Putamen (tissue), 1 donor: ENCODE measurements at regions not wholly inside any gene's neighbourhood (a gene's known extent, or its start where the extent isn't known, plus 50 kb on each side); places are given as distances from the start of the nearest gene placed in this dataset.

ENCODE experiments used
- DNase-seq: peaks from one replicate; pipeline ENCODE4 v3.0.0-alpha.2; 2016; ENCODE audit warnings: low spot score

DNA sequence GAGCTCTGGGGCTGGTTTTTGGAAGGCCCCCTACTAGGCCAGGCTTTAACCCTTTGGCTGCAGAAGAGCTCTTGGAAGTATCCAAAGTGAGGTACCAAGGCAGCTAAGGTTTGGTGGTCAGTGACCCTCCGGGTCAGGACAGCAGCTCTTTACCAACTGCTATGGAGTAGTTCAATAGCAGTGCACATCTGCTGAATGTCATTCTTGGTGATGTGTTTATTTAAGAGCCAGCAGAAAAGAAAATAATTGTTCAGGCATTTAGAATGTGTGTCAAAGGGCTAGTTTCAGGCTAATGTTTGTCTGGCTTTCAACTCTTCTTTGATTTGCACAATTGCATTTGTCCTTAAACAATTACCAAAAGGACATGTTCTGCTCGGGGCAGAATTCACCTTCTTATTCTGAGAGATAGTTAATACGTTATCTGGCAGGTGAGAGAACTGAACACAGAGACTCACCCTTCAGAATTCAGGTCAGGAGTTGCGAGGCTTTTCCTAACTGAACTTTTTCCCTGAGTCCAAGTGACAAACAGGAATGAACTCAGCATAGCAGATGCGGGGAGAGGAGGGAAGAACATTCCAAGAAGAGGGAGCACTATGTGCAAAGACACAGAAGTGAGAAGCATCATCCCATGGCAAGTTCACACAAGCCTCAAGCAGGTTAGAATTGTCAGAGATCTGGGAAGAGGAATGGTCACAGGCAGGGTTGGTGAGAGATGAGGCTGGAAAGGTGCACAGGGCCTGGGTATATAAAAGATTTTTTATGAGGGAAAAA lies 556.7 kb upstream of the TLE4 start:
- DNase-seq: no peak

DNA sequence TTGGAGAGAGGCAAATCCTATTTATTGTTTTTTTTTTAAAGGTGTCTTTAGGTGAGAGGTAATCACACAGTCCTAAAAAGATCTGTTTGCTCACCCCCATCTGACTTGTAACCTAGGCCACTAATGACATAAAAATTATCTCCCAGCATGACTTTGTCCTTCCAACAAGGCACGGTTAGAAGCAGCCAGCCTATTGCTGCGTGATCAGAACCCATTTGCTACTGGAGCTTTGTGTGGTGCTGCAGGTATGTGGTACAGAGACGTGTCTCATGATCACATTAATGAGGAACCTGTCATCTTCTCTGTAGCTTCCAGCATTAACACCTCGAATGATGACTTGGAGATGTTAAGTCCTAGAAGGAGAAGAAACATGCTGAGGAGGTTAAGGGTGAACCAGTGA lies 555.8 kb upstream of the TLE4 start:
- no peak for DNase-seq

DNA sequence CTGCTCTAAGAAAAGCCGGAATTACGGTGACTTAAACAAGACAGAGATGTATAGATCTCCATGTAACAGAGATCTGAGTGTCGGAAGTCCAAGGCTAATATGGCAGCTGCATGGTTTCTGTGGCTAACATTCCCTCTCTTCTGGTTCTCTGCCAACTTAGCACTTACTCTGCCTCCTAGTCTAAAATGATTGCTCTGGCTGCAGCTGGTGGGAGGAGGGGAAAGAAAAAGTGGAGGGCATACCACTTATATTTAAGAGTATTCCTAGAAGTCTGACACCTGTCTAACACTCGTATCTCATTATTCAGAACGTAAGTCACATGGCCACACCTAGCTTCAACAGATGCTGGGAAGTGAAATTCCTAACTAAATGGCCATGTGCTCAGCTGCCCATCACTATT lies 551.5 kb upstream of the TLE4 start:
- DNase-seq: no peak

DNA sequence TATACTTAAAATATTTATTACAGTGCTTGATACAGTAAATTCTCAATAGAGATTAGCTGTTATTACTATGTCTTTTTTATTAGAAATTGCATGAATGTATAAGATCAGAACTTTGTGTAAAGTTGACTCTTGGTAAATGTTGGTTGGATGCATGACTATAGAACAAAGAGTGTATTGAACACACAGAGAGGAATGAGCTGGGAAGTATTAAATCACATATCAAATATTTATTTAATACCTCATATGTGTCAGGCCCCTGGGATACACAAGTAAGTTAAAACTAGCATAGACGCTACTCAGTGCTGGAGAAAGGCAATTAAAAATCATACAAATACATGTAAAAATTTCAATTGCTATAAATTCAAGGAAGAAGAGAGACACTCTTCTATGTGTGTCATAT lies 550.7 kb upstream of the TLE4 start:
- no peak for DNase-seq

DNA sequence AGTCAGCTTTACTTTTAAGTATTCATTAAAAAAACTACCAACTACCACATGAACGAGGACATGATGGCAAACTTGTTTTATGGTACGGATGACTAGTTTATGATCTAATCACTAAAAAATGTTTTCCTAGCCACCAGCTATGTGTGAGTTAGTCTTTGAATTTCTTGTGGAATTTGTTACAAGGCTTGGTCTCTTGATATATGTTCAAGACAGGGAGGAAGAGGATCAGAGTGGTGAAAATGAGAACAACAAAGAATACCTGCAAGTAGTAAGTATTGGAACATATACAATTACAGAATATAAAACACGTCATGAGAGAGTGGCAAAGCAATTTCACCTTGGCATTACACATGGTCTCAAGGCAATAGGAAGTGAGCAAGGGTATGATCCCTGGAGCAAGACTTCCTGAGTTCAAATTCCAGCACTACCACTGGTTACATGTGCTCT lies 548.6 kb upstream of the TLE4 start:
- DNase-seq: no peak

DNA sequence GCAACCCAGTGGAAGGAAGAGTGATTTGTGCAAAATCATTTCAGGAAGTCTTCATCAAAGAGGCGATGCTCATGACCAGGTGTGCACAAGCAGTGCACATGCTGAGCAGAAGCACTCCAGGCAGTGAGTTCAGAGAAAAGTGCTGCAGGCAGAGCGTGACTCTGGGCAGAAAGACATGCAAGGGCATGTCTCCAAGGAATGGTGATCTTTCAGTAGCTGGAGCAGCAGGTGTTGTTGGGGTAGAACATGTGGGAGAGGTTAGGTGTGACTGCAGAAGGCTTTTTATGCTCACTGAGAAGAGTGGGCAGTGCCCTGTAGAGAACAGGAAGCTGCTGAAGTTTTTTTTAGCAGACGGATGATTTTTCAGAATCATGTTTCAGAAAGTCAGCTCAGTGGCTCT lies 545.4 kb upstream of the TLE4 start:
- no peak for DNase-seq

DNA sequence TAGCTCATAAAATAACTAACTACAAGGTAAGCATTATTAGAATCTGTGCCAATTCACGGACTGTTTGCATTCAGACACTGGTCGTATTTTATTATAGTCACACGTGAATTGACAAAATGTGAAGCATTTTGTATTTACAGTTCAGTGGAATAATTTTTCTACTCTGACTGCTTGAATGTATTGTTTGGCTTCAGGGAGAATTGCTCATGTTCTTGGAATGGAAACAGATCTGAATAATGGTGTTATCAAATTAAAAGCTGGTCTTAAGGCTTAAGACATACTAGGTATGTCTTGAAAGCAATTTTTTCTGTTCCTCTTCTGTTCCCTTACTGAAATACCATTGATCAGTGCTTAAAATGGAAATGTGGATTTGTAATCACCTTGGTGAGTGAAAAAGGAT lies 543.7 kb upstream of the TLE4 start:
- DNase-seq: no peak

DNA sequence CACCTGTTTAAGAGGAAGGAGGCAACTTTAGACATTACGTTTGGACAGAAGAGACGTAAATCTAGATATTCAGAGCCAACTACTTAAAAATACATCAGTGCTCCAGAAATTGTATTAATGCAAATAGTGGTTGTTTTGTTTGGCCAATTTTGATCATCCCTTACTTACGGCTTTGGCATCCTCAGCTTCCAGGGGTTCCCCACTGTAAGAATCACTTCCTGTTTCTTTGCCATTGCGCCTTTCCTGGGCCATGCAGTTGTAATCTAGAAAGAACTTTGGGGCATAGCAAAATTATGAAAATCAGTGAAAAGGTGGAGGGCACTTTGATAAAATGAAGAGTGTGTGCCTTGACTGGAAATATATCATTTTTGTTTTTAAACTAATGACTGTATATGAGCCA lies 537.2 kb upstream of the TLE4 start:
- no peak for DNase-seq

DNA sequence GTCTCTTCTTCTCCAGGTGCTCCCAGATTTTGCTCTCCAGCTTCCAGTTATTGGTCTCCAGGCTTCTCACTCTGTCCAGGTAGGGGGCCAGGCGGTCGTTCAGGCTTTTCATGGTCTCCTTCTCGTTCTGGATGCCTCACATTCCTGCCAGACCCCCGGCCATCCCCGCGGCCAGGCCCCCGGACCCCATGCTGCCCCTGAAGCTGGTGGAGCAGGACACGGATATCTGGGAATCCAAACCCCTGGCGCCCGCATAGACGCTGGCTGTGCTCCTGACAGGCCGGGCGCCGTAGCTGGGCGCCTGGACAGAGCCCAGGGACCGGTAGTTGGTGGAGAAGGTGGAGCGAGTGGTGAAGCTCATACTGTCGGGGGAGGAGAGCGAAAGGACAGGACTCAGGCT lies 534.4 kb upstream of the TLE4 start:
- DNase-seq: no peak

DNA sequence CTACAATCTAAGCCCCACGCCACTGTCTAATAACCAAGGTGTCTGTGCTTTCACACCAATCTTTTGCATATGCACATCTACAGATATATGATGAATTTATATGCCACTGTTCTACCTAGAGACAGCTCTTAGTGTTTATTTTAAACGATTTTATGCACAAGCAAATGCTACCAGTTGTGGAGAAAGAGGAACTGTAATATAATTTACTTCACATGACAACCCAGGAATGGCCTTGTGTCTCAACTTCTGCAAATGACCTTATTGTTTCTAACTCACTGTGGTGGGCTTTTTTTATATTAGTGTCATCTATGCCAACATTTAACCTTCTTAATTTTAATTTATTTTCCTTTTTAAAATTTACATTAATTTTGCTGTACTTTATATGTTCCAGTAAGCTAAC lies 531.1 kb upstream of the TLE4 start:
- no peak for DNase-seq

DNA sequence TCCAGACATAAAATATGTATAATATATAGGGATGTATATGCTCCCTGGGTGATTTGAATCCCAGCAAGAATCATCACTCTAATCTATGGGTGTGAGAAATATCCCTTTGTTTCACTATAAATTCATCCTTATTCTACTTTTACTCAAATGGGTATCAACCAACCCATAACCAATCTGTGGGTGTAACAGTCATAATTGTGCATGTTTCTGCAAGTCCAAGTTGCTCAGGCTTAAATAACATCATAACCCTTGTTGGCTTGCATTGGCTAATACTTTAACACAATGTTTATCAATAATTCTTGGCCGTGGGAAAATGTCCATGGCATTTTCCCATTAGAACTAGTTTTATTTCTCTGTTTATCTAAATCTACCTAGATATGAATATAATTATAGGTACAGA lies 530.5 kb upstream of the TLE4 start:
- no peak for DNase-seq

DNA sequence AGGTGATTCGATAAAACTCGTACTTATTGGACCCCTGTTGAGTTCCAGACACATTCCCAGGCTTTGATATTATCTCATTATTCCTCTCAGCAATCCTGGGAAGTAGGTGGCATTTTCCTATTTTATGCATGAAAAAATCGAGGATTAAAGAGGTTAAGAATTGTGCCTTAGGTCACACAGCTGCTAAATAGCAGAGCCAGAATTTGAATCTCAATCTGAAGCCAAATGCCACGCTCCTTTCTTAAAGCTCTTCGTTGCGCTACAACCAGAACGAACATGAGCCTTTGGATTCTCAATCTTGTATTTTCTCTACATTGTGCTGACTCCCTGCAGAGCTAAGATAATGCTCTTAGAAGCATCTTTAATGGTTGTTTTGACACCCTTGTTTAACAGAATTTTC lies 527.8 kb upstream of the TLE4 start:
- DNase-seq: no peak

DNA sequence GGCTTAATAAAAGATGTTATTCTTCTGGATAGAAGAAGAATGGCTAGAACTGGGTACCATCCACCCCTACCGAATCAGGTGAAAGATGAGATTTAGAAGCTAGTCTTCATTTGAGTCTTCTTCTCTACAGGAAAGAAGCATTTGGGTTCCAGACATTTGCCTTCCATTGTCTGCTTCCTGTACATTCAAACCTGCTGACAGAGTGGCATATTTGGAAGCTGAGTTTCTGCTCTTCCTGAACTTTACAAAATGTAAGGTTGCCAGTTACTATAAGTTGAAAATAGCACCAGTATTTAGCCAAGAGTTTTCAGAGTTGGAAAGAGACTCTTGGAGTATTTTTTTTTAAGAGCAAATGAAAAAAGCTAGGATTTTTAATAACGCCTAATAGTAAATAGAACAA lies 525.4 kb upstream of the TLE4 start:
- DNase-seq: no peak

DNA sequence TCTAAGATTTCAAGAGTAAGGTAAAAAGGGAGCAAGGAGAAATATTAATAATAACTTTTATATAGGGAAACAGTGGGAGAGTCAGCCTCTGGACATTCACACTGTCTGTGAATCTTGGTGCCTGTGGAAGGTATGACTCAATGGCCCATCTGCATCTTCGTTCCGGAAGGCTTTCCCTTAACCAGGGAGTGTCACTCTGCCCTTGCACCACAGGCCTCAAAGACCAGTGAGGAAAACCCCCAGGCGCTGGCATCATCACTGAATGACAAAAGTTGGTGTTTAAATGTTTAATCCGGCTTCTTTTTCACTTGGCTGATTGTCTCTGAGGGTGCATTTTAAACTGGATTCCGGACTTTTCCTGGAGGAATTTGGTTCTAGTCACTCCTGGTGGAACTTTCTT lies 522.4 kb upstream of the TLE4 start:
- no peak for DNase-seq

DNA sequence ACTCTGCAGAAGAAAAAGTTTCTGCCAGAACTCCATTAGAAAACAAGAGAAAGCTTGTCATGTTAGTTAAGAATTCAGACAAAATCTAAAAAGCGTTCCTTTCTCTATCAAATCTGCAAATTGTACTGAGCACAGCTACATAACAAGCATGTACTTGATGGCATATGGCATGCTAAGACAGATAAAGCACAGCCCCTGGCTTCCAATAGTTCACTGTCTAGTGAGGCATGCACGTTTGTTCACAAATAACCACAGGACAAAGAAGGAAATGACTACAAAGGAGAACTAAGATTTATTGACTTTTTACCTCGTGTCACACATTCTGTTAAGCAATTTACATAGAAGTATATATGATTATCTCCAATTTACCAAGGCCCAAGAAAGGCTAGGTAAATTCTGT lies 518.2 kb upstream of the TLE4 start:
- no peak for DNase-seq

DNA sequence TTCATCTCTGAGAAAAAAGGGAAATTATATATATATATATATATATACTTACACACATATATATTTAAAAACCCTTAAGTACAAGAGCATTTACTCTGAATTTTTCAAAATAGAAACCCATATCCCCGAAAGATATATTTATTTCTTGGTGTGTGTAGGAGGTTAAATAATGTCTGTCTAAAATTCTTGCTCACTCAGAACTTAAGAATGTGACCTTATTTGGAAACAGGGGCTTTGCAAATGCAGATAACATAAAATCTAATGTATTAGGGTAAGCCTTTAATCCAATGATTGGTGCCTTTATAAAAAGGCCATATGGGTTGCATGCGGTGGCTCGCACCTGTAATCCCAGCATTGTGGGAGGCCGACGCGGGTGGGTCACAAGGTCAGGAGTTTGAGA lies 517.3 kb upstream of the TLE4 start:
- no peak for DNase-seq

DNA sequence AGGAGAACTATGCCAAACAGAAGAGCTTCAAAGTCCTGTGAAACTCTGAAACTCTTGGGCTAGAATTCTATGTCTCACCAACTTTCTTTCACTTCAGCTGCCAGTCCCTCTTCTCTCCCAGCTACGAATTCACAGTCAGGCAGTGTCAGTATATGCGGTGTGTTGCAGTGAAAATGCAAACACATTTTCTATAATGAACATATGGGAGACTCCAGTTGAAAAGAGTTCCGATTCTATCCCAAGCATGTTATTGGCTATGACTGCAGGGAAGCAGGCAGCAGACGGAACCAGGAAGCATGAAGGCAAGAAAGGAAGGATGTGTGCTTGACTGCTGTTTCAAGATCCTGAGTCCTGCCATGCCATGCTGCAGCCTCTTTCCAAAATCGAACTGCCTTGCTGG lies 515.7 kb upstream of the TLE4 start:
- DNase-seq: no peak

DNA sequence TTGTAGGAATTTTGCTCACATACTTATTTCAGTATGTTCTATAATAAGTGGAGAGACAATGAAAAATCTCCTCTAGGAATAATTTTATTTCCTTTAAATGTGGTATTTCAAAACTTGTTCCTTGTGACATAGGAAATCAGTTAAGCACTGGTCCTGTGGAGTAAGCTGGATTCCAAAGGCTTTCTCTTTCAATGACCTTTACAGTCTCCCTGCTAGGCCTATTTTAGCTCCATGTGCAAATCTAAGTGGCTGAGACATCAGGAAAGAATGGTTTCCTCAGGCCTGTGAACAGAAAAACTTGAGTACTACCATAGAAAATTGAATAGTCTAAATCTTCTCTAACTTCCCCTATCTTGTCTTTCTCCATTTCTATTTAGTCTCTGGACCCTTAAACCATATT lies 514.2 kb upstream of the TLE4 start:
- DNase-seq: no peak

DNA sequence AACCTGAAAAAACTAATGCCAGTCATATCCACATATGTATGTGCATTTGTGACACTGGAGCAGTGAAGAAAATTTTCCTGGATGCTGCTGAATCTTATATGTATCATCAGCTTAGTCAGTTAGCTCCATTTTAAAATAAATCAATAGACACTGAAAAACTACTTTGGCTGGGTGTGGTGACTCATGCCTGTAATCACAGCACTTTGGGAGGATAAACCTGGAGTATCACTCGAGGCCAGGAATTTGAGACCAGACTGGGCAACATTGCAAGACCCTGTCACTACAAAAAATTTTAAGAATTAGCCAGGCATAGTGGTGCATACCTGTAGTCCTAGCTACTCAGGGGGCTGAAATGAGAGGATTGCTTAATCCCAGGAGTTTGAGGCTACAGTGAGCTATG lies 511.0 kb upstream of the TLE4 start:
- no peak for DNase-seq

DNA sequence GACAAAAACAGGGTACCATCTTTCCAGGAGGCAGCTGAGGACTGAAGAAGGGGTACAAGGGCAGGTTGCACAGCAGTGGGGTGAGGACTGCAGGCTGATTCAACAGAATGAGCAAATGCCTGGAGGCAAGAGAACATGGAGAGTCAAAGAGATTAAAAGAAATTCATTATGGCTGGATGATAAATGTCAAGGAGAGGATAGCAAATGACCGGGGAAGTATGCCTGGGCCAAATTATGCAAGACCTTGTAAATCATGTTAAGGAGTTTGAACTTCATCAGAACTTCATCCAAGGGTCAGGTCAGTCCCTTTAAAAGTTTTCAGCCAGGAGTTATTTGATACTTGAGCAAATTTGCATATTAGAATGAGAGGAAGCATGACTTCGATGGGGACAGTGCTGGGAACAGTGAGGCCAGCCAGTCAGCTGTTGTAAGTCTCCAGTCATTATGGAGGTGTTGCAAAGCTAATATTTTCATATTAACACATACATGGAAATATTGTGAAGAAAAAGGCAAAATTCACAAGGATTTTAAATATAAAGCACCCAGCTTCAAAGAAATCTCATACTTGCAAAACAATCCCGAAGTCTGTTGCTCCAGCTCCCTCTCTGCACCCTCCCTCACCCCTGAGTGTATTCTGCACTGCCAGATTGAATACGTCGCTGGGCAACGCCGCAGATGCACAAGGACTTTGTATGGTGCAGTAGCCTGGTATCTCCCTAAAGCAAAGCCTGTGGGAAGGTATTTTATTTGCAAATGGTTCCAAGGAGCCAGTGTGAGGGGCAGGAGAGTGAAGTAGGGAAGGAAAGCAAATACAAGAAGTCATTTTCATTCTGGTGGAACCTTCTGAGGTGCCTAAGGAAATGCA lies 509.8 kb upstream of the TLE4 start:
- no peak for DNase-seq

DNA sequence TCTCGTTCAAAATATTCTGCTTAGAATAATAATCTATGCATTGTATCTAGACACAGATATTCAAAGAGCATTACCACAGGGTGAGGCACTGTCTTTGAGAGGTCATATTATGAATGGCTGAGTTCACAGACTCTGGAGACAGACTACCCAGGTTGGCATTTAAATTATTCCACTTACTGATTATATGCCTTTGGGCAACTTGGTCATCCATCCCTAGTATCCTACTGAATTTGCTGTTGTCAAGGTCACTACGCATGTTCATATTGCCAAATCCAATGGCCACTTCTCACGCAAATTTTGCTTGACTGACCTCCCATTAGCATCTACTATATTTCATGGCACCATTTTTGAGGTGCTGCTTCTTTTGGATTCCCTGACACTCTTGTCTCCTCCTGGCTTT lies 498.6 kb upstream of the TLE4 start:
- no peak for DNase-seq

DNA sequence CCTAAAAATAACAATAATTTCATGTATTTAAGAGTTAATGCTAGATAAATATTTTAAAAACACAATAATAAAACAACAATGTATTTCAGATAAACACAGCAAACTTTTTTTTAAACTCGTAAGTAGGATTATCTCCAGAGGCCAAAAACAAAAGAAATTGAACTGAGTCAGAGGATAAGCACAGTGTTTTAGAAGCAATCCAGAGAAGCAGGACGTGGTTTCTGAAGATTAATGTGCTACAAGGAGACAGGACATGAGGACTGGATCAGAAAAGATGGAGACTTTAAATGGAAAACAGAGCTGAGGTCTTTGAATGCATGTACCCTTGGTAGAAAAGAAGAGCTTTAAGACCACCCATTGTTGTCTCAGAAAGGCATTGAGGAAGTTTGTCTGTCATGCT lies 491.2 kb upstream of the TLE4 start:
- DNase-seq: no peak

DNA sequence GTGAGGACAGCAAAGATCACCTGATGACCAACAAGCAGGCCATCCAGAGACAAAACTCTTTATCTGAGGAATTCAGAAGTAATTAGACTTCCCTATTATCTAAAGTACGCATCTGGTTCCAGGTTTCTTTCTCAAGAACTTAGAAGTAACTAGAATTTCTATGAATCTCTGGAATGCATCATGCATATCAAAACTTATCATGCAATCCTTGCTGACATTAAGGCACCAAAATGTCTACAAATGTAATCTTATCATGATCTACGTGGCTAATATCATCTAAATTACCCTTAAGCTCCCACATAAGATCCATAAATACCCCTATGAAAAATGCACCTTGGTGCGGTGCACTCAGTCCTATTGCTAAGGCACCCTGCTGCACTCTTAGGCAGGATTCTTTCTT lies 488.1 kb upstream of the TLE4 start:
- DNase-seq: no peak

DNA sequence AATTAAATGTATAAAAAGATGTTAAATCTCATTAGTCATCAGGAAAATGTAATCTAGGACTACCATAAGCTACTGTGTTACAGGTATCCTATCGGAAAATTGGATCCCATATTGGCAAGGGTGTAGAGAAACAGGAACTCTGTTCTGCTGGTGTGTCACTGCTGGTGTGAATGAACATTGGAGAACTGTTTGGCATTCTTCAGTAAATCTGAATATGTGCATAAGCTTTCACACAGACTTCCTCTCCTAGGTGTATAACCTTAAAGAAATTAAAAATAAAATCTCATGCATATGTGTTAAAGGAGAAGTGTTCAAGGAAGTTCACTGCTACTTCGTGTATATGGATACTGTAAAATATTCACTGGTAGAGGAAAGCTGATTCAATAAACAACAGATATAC lies 484.6 kb upstream of the TLE4 start:
- DNase-seq: no peak
